ENCODE measurements at regions not wholly inside any gene's neighbourhood (a gene's known extent, or its start where the extent isn't known, plus 50 kb on each side); places are given as distances from the start of the nearest gene placed in this dataset.

DNA sequence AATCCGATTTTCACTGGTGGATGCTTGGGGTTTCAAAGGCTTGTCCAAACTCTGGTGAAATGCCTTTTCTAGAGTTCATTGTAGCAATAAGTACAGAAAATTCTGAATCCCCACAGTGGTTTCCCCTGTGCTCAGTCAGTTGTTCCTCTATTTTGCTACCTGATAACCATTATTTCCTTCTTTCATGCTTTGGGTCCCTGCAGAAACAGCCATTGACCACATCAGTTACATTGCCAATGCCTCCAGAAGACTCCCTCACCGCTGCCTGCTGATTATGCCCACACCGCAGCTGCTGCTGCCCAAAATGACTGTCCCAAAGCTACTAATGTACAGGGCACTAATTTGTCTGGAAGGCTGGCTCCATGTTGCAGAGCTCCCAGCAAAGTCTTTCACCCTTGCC, 517.3 kb downstream of the KLF12 start:
- DNase-seq (ENCODE audit: low read depth), result no peak

DNA sequence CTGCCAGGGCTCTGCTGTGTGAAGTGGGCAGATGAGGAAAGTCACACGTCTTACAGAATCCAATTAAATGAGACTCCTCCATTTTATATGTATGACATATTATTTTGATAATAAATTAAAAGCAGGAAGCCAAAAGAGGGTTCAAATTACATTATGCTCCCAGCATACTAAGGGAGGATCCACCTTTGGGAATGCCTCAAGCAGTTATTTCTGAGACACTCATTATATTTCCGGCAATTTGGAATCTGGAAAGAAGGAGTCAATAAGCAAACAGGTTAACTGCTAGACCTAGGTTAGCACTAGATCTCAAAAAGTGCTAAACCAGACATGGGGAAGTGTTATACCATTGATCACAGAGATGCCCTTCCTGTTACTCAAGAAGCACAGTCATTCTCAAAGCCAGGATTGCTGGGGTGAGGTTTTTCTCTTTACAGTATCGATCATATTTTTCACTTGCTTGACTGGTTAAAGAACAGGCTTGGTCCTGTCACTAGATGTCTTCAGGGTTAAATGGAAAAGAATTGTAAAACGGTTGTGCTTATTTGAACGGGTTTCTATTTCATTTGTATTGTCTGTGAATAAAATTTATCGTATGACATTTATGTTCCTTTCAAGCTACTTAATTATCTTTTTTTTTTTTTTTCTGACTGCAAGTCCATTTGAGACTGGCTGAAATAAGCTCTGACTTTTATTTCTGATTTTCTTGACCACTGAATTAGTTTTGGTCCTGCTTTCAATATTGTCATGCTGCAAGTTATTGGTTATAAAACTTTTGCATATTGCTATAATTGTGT, 523.2 kb downstream of the KLF12 start:
- DNase-seq (ENCODE audit: low read depth), result no peak

DNA sequence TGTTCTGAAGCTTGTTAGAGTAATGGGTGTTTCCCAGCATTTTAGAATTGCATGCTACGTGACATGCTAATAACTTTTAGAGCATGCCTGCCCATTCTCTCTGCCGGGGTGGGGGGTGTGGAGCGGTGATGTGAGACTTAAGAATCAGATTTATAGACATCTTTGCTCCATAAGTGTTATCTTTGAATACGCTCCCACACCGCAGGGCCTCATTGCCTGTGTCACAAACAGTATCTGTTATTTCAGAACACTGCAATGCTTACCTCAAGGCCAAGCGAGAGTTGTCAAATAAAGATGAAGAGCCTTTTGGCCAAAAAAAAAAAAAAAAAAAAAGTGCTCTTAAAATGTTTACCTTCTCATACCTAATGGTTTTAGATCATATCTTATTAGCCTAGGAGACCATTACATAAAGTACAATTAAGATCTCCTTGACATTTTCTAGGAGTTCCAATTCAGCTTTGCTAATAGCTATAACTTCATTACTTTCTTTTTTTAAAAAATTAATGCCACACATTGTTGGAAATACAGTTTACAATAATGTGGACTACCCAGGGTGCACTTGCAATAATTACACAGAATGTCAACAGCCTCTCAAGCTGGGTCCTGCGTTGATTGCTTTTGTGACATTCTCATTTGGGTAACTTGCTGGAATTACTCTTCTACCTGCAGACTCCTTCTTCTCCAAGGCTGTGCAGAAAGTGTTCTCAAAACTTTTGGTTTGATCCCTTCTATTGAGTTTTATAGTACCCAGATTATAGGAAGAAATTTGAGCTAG, 525.3 kb downstream of the KLF12 start:
- no peak for DNase-seq (ENCODE audit: low read depth)

DNA sequence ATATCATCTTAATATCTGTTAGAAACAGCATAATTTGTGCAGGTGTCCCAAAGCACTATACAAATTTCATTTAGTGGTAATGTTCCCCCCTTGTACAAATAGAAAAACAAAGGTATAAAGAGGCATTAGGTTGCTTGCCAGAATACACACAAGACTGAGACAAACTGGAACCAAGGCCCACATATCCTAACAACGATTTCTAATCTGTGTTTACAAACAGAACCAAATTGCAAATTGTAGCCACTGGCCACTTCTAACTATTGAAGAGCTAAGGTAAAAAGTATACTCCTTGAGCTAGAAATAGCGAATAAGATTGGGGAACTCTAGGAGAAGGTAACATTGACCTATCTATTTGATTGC, 526.1 kb downstream of the KLF12 start:
- DNase-seq (ENCODE audit: low read depth), result no peak

DNA sequence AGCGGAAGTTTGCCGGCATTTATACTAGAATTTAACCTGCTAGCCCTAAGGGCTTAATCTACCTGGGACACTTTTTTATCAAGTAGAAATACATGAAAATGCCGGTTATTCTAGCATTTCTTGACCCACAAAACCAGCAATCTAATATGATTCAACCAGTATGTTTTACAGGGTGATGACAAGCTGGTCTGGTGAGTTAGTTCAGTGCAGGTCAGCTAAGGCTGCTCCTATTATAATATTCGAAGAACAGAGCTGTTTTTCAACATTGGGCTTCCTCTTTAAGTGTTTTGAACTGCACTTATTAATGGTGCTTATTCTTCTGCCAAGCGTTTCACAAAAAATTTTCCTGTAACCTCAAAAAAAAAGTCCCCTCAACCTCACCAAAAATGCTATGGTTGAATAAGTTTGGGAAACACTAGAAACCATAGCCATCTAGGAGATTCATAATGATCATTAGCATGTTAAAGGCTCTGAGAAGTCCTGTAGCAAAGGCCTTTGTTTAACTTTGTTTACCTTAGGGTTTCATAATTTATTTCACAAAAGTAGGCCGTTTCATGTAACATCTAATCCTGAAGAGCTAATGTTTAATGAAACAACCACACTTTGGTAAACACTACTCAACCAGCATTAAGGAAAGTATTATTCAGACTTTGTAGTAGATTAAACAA, 526.6 kb downstream of the KLF12 start:
- no peak for DNase-seq (ENCODE audit: low read depth)

DNA sequence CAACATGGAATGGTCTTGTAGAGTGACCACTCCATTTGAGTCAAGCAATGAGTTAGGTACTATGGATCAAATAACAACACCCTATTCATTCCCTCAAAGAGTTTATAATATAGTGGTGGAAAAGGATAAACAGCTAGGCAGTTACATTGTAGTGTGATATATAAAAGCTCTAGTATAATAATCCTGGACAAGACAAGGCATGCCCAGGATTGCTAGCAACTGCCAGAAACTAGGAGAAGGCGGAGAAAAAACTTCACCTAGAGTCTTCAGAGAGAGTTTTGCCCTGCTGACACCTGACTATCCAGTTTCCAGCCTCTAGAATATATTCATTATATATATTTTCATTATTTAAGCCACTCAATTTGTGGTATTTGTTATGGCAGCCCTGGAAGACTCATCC, 530.6 kb downstream of the KLF12 start:
- no peak for DNase-seq (ENCODE audit: low read depth)

DNA sequence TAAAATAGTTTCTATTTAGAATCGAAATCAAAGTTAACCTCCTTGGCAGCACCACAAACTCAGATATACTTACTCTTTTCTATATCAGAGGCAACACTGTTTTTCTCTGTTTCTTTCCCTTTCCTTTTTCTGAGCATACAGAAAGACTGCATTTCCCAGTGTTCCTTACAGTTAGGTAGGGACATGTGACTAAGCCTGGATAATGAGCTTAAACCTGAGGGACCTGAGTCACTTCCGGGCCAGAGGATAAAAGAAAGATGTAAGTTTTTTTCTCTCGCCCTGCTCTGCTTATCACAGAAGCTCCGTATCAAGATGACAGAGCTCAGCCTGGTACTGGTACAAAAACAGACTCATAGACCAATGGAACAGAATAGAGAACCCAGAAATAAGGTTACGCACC, 531.9 kb downstream of the KLF12 start:
- DNase-seq (ENCODE audit: low read depth), result no peak

DNA sequence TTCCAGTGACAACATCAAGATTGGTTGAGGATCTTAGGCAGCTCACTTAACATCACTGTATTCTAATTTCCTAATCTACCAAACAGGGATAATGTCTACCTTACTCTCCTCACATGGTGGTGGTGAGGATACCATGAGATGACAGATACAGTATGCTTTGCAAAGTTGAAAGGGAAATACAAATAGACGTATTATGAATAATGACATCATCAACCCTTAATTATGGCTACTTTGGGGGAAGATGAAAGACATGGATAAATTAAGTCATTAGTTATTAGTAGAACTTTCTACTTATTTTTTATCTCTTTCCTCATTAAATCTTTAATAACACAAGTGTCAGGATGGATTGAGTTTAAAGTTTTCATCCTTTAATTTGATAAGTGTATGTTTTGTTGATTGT, 532.5 kb downstream of the KLF12 start:
- no peak for DNase-seq (ENCODE audit: low read depth)

DNA sequence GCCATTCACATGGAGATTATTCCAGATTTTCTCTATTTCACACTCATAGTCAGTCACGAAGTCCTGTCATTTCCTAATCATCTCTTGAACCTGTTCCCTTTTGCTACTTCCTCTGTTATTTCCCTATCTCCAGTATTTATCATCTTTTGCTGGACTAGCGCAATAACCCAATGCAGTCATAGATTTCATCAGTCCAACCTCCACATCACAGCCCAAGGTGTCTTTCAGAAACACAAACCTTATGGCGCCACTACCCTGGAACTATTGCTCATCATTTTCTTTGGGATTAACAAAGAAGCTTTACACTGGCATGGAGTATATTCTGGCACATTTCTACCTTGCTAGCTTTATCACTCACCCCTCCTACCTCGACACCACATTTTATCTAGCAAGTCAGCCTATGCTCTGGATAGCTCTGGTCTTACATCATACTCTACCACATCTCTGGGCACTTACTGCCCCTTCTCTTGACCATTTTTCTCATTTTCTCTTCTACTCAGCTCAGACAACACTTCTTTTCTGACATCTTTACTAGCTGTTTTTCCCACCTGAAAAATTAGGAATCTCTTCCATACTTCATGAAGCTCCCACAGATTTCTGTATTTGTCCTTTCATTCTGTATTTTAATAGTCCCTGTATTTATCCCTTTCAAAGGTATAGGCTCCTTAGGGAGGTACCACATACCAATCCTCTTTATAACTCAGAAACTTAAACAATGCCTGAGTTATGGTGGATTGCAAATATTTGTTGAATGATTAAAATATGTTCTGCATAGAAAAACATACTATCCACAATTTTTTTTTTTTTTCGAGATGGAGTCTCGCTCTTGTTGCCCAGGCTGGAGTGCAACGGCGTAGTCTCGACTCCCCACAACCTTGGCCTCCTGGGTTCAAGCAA, 534.7 kb downstream of the KLF12 start:
- DNase-seq (ENCODE audit: low read depth), result no peak

DNA sequence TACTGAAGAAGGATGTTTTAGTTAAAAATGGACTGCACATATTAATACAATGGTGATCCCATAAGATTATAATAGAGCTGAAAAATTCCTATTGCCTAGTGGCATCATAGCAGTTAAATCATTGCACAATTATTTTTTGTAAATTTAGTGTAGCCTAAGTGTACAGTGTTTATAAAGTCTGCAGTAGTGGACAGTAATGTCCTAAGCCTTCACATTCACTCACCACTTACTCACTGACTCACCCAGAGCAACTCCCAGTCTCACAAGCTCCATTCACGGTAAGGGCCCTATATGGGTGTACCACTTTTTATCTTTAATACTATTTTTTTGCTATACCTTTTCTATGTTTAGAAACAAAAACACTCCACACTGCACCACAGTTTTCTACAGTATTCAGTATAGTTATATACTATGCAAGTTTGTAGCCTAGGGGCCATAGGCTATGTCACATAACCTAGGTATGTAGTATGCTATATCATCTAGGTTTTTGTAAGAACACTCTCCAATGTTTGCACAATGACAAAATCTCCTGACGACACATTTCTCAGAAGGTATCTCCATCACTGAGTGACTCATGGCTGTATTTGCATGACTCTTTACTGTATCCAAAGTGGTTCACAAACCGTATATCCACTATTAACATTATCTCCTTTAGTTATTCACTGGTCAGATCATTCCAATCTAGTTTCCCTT, 536.0 kb downstream of the KLF12 start:
- no peak for DNase-seq (ENCODE audit: low read depth)

DNA sequence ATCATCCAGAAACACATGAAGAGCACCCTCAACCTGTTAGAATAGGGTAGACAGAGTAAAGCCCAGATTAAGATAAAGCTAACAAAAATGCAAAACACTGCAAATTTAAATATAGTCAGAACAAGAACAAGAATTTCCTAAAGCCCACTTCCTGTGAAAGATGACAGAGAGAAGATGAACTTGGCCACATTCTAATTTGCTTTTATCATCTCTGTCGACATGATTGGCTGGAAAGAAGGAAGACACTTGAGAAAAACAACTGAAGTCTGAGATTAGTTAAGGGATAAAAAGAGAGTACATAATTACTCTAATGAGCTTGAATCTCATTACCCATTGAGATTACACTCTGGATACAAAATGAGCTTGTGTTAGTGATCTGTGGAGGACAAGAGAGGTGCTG, 537.6 kb downstream of the KLF5 start:
- DNase-seq (ENCODE audit: low read depth), result no peak

DNA sequence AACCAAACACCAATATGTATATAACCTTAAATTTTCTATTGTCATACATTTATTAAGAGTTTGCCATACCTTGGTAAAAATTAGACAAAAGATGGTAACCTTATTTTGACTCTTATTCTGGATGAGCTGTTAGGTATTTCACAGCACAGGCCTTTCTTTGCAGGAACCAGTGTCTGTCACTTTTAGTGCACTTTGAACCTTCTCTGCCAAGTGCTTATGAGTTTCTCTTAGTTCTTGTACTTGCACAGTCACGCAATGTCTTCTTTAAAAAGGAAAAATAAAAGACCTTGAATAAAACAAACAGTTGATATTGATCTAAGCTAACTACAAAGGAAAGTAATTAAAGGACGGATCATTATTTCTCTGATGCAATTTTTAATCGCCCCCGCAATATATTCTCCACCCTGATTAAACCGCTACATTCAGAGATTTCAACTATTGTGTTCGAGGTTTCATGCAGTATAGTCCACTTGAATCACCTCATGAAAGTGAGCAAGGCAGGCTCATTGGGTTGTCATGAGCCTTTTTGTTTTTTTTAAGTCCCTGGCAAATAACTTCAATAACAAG, 534.5 kb downstream of the KLF5 start:
- DNase-seq (ENCODE audit: low read depth), result no peak

DNA sequence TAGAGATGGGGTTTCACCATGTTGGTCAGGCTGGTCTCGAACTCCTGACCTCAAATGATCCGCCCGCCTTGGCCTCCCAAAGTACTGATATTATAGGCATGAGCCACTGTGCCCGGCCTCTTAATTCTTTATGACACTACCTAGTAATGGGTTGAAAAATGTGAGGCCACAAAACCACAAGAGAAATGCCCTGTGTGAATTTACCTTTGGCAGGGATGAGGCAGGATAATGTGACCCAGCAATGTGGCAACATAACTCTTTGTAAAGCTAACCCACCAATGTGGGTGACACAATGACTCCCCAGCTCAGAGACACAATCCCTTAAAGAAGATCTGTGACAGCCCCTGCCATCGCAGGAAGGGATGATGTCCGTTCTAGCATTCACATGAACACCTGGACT, 533.1 kb downstream of the KLF5 start:
- no peak for DNase-seq (ENCODE audit: low read depth)

DNA sequence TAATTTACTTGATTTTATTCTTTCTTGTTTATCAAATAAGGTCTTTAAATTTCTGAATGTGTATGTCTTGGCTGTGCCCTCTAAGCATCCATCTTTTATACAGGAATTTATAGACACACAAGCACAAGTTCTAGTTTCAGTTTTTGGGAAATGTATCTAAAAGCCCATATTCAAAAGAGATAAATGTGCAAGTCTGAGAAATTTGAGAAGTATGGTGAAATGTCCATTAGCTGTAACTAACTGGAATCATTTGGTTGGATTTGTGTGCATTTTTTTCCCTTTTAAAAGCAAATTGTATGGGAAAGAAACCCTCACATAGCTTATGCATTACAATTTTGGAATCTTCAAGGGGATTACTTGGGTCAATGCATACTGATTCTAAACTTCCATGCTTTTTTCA, 532.0 kb downstream of the KLF5 start:
- no peak for DNase-seq (ENCODE audit: low read depth)

DNA sequence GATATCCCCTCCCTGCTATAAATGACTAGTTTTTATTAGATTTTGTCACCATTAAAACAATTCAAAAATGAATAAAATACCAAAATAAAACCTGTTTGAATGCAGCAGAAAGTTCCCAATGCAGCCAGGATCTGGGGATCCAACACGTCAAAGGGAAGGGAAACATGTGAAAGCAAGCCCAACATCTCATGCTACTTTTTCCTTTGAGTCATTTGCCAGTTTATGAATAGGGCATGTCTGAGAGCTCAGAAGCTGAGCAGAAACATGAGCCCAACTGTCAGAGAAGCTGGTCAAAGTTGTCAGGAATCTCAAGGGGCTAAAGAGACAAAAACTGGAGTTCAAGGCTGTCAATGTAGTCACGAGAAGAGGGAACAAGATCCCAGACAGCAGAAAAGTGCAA, 526.4 kb downstream of the KLF5 start:
- no peak for DNase-seq (ENCODE audit: low read depth)

DNA sequence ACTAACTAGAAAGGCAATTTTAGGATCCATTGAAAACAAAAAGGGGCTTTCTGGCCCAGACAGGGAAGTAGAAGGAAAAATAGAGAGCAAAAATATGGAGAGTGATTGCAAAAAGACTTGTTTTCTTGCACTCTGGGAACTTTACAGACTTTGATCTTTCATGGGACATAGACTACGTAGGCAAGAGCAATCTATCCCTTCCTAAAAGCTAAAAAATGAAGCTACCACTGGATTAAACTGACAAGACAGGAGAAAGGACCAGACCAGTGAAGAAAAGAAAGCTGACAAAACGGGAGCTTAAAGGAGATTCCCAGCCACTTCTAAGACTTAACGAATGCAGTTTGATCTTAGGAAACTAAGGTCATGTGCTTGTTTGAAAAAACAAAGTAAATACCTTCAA, 524.5 kb downstream of the KLF5 start:
- no peak for DNase-seq (ENCODE audit: low read depth)

DNA sequence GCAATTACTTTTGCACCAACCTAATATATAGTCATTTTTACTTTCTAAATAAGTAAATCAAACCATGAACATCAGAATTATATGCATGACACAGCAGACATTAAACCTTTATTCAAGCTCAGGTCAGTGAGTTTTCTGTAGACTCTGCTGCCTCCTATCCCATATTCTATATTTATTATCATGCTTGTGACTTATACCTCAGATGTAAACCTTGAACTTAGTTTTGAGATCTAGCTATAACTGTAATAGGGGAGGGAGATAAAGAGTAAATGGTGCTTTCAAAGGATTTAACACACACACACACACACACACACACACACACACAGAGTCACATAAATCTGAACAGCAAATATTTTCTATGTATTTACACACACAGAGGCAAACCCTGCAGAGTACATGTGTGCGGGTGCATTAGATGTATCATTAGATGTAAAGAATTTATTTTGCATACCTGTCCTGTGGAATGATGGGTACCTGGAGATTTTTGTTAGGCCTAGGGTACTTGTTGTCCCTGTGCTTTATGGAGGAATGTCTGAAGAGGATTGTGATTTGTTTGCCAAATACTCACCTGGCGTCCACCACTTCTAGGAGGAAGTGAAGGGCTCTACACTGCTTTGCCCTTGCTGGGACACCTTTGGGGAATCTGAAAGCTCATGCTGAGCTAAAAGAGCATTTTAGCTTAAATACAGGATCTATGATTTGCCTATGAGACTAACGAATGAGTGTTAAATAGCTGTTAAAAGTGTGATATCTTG, 521.9 kb downstream of the KLF5 start:
- DNase-seq (ENCODE audit: low read depth), result no peak

DNA sequence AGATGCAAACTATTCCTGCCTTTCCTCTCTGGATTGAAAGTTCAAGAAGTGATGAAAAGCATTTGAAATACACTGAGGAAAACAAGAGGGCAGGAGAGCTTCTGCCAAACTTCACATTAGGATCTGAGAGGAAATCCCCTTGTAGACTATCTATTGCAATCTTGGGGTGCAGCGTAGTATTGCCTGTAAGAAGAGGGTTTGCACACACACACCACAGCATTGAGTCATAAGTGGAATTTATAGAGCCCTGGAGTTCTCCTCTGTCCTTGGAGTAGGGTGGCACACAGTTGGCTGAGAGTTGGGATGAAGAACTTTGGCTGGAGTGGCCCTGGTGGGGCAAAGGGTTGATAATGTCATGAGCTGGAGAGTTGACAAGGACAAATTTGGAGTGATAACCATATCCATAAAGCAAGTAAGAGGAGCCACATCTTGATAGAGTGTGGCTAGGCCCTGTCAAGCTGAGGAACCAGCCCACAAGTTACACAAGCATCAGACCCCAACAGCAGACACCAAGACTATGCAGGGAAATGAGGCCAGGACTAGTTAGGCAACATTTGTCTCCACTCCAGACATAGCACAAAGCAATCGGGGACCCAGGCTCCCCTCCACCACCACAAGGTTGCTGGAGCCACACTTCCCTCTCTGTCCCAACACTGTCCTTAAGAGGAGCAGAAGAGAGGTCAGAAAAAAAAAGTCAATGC, 520.9 kb downstream of the KLF5 start:
- DNase-seq (ENCODE audit: low read depth), result no peak

DNA sequence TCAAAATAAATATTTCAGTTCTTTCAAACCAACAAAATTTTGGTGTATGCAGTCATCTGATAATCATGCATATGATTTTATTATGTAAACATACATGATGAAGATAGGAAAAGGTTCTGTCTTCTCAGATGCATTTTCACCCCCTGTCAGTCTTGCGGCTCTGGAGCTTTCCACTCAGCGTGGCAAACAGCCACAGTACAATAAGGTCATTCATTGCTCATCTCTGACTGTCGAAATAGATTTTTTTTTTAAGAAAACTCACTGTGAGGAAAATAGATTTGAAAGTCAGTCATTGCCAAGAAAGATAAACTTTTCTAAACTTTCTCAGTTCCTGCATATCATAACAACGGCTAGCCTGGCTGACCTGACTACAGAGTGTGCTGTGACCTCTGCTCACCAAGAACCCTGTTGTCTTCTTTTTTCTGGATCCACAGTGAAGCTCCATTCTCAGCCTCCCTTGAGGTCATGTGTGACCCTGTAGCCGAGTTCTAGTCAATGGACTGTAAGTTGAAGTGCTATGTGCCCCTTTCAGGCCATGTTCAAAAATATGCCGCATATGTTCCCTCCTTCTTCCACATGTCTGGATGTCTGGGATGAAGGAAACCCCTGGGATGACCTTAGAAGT, 519.6 kb downstream of the KLF5 start:
- no peak for DNase-seq (ENCODE audit: low read depth)
